ENCODE measurements at regions not wholly inside any gene's neighbourhood (a gene's known extent, or its start where the extent isn't known, plus 50 kb on each side); places are given as distances from the start of the nearest gene placed in this dataset.

DNA sequence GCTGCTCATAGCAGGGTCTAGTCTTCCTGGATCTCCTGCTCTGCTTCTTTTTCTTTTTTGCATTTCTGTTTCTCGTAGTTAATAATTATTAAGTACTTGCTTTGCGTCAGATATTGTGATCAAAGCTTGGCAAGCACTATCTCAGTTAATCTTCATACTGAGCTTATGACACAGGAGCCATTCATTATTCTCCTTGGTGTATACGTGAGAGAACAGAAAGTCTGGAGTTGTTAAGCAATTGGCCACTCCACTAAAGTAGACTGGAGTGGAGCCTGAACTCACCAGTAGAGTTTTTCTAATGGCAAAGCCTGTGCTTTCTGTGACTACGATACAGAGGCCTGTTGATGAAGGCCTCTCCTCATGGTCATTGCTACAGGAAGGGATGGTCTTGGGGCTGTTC is 285.9 kb downstream of the RFC3 start:
- no peak for DNase-seq

DNA sequence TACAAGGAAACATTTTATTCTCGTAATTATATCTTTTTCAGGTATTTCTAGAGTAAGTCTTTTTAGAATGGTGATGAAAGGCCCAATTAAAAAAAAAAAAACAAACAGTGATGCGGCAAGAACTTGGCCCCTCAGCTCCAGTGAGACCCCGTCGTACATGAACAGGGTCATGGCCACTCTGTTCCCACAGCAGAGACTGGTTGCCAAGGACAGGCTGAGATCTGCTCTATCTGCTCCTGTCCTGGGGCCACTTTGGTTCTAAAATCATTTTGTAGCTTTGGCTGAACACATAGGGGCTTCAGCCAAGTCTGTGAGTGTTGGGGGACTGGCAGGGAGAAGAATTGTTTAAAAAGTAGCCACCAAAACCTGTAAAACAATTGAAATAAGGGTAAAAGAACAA is 286.9 kb downstream of the RFC3 start:
- no peak for DNase-seq

DNA sequence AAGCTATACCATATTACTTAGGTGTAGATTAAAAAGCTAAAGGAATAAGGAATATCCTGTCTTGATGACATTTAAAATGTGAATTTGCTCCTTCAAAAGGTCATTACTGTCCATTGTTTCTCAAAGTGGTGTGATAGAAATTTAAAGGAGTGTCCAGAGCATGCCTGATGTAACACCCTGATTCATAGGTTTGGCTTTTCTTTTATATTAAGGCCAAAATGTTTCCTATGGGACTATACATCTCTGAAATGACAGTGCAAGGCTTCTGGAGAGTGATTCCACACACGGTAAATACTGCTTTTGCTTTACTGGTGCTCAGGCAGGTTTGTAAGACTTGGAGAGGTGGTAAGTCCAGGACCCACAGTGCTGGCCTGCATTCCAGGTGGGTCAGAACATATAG is 289.9 kb downstream of the RFC3 start:
- DNase-seq = no peak

DNA sequence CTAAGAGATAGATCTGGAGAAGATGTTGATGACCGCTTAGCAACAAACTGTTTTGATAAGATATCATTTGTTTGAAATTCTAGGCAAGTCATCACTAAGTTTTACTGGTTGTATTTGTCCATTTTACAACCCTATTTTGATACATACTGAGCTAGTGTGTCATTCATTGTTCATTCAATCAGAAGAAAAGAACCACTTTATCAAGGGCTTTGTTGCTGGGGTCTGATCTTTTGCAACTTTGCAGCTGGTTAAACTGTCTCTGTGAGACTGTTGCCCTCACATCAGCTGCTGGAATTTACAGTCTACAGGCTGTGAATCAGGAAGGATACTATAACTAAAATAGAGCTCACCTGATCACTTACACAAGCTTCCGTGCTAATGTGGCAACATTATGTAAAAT is 290.5 kb downstream of the RFC3 start:
- DNase-seq = no peak

DNA sequence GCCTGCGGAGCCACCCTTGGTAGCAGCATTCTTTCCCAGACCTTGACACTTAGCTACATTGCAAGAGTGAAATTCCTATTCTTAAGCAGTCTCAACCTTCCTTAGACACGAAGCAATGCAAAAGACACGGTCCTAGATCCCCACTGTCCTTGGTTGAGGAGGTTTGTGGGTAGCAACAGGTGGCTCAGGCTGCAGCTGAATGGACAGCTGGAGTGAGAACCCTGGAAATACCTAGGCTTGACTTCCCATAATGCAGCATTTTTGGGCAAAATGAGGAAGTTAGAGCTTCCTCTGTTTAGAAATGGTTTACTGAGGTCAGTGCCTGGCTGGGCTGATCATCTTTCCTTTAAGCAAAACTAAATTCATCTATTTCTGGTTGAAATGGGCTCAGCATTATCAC is 296.6 kb downstream of the RFC3 start:
- no peak for DNase-seq

DNA sequence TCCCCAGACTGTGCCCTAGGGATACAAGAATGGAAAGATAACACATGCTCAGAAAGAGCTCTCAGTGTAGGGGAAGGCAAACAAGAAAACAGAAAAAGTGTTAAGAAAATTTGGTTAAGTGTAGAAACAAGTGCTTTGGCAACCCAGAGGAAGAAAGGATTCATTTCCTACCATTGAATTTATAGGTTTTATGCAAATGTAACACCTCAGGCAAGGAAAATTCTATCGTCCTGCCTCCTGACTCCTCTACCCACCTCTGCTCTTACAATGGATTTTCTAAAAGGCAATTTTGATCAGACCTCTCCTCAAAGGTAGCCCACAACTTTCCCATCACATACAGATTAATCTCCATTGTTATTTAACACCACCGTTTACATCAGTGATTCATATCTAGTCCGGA is 298.7 kb downstream of the RFC3 start:
- no peak for DNase-seq

DNA sequence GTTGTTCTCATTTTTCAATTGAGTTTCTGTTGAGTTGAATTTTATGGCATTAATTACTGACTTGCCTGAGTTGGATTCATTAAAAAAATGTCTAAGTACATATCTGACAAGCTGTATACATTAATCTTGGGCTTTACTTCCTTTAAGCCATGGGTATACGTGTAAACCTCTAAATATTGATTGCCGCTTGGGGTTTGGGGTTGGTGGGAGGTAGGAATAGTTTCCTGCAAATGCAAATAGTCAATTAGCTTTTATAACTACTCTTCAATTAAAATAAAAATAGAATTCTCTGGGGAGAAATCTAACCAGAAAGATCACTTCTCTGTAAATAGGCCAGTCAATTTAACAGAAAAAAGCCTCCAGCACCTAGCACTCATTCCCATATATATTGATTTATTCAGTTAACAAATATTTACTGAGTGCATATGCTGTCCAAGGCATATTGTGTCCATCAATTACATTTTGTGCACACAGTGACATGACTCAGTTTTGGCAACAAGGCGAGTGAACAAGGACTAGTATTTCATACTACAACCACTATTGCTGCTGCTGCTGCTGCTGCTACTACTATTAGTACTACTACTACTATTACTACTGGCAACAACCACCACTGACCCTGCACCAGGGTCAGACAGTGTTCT is 306.8 kb downstream of the RFC3 start:
- DNase-seq = no peak

DNA sequence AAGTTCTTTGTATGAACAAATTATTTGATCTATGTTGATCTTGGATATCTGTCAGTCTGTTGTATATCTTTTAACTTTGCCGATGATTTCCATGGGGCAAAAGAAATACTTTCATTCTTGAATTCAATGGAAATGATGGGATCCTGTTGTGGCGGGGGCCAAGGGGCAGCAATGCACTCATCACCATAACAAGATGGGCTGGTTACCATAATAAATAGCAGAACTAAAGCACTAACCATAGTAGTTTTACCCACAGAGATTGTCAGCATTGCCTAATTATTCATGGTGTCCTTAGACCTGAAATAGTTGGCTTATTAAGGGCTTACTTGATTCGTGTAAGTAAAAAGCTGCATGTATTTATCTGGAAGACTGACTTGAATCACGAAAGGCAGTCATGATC is 309.6 kb downstream of the RFC3 start:
- no peak for DNase-seq

DNA sequence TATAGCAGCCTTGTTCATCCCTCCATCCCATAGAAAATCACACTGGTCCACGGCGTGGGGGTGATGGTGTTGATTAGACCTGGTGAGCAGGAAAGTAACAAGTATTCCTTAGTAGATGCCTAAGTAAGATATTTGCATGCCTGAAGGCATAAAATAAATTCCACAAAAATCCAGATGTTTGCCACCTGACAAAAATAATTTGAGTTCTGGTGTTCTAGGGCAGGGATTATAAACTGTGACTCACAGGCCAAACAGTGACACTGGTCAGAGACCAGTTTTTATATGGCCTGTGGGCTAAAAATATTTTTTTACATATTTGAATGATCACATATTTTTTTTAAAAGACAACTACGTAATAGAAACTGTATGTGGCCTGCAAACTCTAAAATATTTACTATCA is 310.7 kb downstream of the RFC3 start:
- no peak for DNase-seq

DNA sequence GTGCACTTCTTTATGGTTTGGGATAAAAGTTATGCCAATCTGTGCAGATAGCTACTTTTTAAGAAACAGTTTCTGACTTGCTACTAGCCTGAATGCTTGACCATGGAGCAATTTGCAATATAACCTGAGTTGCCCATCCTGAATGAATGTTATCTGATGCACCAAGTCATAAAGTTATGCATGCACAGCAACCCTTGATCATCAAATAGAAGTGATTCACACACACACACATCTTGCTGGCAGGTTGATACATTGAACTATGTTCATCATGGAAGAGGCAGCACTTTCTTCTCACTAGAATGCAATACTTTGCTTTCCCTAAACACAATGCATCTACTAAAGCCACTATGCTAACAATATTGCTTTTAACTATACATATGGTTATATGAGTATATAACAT is 311.5 kb downstream of the RFC3 start:
- DNase-seq = no peak

DNA sequence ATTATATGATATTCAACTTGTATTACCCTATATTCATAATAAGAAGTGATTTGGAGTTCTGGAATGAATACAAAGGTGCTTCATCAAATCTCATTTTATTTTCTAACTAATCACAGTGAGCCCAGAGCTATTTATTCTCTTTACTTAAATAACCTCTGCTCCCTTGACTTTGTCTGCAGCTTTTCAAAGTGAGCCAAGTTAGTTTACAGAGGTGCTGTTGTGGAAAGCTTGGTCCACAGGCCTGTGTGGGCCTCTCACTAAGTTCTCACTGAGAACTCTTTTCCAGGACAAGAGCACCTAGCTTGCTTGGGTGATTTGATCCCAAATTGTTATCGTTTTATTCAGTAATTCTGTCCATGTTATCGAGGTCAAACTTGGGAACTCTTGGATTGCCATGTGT is 319.3 kb downstream of the RFC3 start:
- no peak for DNase-seq

DNA sequence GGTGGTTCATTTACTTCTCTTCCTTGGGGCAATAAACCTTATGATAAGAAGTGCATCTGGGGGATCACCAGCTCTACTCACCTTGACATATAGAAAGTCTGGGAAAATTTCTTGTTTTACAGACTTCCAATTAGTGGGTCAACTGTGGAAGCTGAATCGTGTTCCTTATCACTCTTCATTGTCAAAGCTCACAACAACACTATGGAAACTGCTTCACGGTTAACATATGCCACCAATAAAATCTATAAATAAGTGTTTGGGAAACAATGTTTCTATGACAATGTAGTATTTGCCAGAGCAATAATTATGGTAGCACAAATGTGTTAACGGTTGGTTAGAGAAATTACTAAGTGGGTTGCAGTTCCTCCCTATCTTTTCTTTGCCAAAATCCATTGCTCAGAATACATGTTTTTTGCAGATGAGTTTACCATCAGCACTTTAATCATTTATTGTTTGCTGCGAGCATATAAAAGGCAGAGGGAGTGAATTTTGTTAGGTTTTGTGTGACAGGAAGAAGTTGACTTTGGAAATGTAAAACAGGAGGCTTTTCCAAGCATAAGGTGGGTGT is 321.8 kb downstream of the RFC3 start:
- DNase-seq = no peak

DNA sequence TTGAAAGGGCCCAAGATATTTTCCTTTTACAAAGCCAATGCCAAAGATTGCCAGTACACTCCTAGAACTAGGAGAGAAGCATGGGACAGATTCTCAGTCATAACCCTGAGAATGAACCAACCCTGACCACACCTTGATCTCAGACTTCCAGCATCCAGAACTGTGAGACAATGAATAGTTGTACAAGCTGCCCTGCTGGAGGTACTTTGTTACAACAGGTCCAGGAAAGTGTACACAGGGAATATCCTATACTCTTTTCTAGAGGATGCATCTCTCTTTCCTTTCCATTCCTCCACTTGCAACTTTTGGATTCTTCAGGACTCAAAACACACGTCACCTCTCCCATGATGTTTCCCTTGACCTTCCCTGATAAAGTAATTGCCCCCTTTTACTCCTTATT is 325.7 kb downstream of the RFC3 start:
- DNase-seq = no peak

DNA sequence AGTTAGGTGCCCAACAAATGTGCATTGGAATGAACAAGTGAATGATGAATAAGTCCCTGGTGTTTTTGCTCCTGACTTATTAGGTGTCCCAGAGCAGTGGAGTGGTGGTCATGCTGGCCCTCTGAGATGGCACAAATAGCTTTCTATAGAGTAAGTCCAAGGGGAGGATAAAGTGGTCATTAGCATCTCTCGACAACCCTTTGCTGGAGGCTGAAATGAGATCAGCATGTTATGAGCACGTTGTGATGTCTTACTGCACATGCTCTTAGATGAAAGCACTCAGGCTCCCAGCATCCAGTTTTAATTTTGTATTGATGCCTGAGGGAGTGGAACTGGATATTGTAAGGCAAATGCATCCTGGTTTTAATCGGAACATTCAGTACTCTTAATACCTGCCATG is 326.2 kb downstream of the RFC3 start:
- DNase-seq = no peak

DNA sequence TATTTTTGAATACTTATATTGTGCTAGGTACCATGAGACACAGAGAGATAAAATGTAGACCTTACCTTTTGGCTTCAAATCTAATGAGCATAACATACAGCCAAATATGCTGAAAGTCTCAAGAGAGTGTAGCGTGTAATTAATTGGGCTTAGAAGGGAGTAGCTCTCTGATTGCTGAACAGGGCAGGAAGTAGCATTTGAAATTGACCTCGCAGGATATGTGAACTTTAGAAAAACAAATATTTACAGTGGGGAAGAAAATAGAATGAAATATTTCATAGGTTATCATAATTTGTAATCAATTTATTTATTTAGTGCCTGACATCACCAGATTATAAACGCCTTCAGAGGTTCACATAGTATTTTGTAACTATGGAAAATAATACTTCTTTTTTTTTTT is 327.1 kb downstream of the RFC3 start:
- DNase-seq = no peak

DNA sequence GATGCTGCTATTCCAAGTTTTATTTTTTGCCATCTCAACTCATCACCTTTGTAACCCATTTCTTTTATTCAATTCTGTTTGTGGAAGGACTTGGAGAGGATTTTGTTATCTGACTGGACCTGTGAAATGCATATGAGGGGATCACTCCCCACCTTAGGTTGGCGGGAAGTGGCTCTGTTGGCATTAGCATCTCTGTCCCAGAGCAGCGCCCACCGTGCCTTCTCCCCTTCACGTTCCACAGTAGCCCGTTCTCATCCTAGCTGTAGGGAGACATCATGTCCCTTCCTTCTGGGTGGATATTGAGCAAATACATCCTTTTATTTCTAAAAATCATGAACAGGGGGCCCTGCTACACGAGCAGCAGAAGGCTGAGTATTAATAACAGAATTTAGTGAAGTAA is 330.4 kb downstream of the RFC3 start:
- DNase-seq = no peak

DNA sequence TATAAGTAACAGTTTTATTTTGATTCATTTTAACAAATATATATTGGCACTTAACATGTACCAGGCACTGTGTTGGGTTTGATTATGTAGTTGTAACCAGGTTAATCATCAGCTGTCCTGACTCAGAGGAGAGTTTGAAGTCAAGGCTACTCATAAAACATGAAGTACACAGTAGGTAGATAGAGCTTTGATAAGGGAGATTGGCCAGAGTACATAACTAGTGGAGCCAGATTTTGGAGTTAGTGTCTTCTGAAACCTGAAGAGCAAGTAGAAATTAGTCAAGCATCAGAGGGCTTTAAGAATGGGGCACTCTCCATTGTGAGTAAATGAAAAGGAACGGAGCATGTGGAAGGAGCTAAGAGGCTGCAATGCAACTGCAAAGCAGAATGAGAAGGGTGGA is 333.9 kb downstream of the RFC3 start:
- DNase-seq = no peak

DNA sequence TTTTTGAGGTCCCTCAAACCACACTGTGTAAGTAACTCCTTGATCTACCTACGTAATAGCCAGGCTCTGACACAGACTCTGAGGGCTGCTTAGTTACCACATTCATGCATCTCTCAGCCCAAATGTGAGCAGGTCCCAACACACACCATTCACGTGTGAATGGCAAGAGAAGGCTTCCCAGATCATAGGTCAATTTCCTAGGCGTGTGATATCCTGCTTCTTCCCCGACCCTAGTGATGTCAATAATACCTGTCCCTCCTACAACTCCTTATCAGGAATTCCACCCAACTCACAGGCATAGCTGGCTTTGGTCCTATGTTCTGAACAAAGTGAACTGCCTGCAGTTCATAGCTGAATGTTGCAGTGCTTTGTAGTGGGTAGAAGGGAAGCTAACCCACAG is 334.5 kb downstream of the RFC3 start:
- no peak for DNase-seq

DNA sequence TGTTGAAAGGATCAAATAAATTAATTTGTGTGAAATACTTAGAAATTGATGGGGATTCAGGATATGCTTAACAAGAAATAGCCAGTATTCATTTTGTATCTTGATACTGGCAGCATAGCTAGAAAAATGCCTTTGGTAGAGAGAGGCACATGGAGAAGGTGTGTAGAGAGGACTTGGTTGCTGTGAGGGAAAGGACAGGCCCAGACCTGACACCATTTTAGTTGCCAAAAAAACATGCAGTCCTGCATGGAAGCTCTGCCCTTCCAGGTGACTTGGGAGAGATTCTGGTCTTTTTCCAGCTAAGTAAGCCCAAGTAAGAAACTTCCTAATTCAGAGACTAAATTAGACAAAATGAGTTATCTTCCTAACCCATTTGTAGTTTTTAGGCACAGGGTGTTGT is 335.0 kb downstream of the RFC3 start:
- DNase-seq = no peak

DNA sequence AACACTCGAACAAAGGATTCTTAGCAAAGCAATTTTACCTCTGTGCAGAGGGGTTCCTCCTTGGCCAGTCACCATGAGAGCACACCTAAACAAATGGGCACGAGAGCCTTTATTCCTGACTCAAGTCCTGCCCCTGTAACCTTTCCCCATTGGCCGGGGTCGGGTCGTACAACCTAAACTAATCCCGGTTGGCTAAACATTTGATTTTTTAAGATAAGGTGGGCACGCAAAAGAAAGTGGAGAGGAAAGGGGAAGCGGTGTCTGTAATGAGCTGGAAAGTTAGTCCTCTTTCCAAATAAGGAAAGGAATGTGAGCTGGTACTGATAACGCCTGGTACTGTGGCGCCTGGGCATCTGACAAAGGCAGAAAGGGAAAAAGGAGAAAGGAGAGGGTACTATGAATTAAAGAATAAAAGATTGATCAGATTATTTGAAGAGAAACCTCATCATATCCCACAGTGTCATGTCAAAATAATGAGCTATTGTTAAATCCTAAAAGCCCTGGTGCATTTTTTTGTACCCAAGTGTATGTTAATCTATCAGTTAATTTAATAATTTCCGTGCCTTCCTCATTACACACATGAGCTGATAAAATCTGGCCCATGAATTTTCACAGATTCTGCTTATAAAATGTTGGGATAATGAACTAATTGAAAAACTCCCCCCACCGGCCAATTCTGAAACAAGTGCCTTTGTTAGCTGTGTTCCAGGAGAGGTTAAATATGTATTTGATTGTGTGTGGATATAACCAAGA is 335.7 kb downstream of the RFC3 start:
- DNase-seq = no peak

DNA sequence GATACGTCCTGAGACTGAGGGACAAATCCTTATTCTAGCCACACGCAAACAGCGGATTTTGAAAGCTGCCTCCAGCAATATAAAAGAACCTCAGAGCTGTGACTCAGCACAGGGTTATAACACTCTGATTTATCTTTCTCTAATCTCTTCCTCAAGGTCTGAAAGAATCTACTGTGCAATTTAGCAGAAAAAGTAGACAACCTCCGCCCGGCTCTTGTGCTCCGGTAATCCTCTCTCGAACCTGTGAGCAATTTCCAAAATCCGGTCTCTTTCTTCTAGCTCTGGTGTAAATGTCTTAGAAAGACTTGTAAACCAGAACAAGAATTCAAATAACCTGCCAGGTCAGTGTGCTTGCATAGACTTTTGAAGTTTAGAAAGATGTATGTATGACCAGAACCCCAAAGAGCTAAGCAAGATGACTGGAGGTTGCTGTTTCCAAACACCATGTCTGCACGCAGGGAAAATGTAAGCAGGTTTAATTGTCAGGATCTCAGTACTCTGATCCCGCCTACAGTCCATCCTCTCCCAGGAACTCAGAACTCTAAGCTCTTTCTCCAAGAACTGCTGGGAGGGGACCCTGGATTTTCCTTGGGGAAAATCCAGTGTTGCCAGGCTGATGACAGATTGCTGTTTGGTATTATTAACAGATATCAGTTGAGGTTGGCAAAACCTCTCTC is 338.1 kb downstream of the RFC3 start:
- no peak for DNase-seq

DNA sequence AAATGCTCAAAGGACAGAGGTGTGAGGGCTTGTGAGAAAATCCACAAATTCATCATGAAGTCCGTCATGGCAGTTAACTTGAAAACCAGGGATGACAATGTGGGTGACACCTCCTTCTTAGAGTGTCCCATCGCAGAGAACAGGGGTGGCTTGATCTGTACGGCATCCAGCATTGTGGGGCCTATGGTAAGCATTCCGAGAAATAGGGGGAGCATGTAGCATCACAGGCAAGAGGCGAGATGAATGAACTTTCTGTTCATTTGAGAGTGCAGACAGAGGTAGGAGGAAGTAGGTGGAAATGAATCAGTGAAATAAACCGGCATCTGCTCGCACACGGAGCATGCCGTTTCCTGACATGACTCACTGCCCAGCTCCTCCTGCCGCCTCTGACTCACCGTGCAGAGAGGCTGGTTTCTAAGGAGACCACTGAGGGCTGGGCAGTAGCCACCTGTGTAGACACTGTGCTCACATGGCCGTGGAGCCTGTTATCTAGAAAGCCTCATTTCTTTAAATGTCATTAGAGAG is 339.0 kb downstream of the RFC3 start:
- DNase-seq = peak in 31 of 56 donors; percentile 1 to 63 (median 19)

All from nucleus accumbens (tissue), 56 donors.